GM13977 (cell line): ENCODE measurements at regions not wholly inside any gene's neighbourhood (a gene's known extent, or its start where the extent isn't known, plus 50 kb on each side); places are given as distances from the start of the nearest gene placed in this dataset.

Experiments
- DNase-seq: peaks from one replicate; pipeline ENCODE4 v3.0.0; 2012; ENCODE audit warnings: low spot score
- in situ Hi-C: fragments of 300-500 bp; cut with MboI; formaldehyde crosslinking; loops from one replicate; pipeline ENCODE4 v1.12.0; 2022; ENCODE audit warnings: low sequenced_read_pairs, low pct_unique_long_range_greater_than_20kb, mixed read lengths, inconsistent platforms; ENCODE audit not compliant: unreplicated experiment
- TF ChIP-seq, protein P1 (sequence below): IDR thresholded peaks from 2 replicates; pipeline ENCODE4 v1.5.1; 2012; ENCODE audit warnings: mild to moderate bottlenecking, control low read depth; ENCODE audit not compliant: insufficient read depth; ENCODE audit errors: extremely low read depth, missing control alignments

DNA sequence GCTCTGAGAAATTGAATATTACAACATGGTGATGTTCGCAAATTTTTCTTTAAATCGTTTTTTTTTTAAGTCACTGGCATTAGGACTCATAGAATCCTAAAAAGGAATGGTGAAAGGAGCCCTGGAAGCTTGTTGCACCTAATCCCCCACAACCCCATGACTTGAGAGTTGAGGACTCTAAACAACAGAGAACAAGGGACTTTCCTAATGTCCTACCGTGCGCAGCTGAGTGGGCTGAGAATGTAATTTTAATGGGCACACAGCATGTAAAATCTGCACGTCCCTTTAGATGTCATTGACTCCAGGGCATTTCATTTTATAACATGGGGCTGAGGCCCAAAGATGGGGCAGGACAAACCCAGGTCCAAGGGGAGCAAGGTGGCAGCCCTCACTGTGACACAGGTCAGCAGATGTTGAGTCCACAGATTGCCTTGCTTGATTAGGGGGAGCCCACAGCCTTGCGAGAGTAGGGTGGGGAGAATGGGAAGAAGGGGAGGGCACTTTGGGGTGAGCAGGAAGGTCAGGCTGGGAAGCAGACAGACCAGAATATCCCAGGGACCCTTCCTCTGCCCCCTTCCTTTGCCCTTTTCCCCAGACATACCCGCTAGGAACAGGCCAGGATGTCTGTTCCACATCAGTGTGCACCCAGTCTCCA is 208.4 kb upstream of the ZMIZ1 start:
- in situ Hi-C loops: no loop called here
- TF ChIP-seq, protein P1, sequence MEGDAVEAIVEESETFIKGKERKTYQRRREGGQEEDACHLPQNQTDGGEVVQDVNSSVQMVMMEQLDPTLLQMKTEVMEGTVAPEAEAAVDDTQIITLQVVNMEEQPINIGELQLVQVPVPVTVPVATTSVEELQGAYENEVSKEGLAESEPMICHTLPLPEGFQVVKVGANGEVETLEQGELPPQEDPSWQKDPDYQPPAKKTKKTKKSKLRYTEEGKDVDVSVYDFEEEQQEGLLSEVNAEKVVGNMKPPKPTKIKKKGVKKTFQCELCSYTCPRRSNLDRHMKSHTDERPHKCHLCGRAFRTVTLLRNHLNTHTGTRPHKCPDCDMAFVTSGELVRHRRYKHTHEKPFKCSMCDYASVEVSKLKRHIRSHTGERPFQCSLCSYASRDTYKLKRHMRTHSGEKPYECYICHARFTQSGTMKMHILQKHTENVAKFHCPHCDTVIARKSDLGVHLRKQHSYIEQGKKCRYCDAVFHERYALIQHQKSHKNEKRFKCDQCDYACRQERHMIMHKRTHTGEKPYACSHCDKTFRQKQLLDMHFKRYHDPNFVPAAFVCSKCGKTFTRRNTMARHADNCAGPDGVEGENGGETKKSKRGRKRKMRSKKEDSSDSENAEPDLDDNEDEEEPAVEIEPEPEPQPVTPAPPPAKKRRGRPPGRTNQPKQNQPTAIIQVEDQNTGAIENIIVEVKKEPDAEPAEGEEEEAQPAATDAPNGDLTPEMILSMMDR: no peak
- DNase-seq: no peak

DNA sequence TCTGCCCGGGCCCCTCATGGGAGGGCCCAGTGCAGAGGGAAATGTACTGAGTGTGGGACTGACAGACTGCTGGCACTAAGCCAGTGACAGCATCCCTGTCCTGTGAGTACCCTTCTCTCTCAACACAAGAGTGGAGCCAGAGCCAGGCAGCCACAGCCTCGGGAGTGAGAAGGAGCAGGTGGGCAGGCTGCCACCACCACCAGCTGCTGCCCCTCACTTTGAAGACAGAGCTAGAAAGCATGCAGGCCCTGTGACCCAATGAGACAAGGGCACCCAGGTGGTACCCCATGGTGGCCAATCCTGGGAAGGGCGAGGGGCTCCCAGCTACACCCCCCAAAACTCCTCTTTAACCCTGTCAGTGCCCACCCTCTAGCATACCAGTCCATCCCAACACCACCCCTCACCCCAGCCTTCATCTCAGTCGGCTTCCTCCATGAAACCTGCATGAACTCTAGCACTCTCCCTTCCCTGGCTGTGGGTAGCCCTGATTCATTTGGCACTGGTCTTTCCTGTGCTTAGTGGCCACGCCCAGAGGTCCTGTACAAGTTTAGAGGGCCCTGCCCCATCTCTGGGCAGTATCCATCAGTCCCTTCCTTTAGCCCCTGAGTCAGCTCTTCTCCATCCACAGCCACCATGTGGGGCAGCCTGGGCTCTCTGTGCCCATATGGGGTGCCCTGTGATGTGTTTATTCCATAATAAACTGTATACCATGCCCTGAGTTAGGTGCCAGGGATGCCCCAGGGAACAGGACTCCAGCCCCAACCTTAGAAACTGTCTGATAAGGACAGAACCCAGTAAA is 207.0 kb upstream of the ZMIZ1 start:
- TF ChIP-seq, protein P1: no peak
- no peak for DNase-seq

DNA sequence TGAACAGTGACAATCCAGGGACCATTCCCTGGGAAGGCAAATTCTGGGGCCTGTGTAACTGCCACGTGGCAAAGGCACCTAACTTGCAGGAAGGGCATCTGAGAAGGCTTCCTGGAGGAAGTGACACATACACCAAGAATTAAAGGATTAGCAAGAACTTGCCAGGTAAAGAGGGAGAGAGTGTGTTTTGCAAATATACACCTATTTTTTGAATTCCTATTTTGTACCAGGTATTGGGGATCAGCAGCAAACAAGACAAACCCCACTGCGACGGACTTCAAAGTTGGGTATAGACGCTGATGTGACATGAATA is 206.5 kb upstream of the ZMIZ1 start:
- no peak for DNase-seq
- TF ChIP-seq, protein P1: no peak
- in situ Hi-C loops: no loop called here

More for the DNA sequence above, 207.0 kb upstream of the ZMIZ1 start:
- in situ Hi-C loops: no loop called here

DNA sequence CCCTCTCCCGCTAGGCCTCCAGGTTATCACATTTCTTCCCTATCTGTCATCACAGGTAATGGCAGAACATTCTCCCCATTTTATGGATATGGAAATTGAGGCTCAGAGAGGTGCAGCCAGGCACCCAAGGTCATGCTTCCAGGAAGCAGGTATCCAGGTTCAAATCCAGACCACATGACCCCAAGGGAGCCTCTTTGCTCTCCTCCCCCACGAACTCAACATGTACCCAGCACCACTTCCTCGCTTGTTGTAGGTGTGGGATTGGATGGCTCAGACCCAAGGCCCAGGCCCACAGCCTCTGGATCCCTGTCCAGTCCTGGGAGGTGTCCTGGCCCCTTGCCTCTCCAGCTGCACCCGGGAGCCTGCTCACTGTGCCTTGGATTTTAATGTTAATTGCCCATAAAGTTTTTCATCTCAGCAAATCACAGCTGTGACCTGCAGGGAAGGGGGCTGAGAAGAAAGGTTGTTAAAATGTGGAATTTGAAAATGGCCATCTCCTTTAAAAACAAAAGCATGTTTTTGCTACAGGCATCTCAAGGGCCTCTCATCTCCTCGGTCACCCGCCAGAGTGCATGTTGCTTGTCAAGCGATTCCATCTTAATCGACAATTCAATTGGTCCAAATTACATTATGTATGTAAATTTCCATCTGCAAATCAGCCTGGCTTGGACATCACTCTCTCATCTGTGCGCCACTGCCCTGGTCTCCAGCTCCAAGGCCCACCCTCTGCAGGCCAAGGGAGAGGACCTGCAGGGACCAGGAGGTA is 205.4 kb upstream of the ZMIZ1 start:
- TF ChIP-seq, protein P1: no peak
- in situ Hi-C loops: no loop called here
- DNase-seq: no peak

DNA sequence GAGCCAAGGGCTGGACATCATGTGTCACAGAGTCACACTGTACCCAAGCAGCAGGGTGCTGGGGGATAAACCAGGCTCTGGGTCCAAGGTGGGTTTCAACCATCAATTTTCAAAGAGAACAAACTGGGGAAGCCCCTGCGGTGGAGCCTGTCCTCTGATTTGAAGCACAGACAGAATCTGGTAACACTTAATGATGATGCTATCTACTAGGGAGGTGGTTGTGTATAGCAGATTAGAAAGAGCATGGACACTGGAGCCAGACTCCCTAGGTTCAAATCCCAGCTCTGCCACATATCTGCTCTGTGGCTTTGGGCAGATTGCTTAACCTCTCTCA is 204.9 kb upstream of the ZMIZ1 start:
- TF ChIP-seq, protein P1: no peak
- in situ Hi-C loops: no loop called here
- no peak for DNase-seq

DNA sequence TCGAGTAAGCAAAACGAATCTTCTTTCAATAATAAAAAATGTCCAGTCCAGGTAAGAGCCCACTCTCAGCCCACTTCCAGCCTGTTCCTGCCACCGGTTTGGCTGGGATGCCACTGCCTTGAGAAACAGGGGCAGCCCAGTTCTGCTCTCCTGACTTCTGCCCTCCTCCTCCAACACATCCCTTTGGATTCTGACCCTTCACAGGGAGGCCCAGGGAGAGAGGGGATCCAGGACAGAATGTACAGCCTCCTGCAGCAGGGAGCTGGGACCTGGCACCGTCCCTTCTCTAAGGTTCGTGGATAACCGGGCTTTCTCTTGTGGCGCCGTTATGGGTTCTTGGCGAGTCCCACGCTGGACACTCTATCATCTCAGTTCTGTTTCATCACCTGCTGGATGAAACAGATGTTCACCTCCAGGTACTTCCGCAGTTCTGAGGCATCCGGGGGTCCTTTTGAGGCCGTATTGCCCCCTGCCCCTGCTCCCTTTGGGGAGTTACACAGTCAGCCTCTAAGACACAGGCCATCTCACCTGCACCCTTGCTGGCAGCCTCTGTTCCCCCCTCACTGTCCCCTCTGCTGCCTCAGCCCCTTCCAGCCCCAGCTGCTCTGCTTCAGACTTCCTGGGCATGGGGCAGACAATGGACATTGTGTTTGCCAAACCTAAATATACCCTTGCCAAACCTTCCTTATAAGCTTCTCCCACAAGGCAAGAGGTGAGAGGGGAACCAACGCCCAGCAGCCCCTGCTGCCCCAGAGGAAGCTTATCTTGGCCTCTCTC is 203.8 kb upstream of the ZMIZ1 start:
- DNase-seq: no peak
- in situ Hi-C loops: no loop called here
- TF ChIP-seq, protein P1: no peak
